ENCODE measurements at regions not wholly inside any gene's neighbourhood (a gene's known extent, or its start where the extent isn't known, plus 50 kb on each side); places are given as distances from the start of the nearest gene placed in this dataset.

- no peak for DNase-seq
- Mint-ChIP-seq H3K27me3 (peaks cover 2% of the 10 kb centered on the region), H3K4me3 (no peak overlapping the region)
Measured at GRCh38 chr12:111310076-111310870, 58.6 kb downstream of the PHETA1 start.

GRCh38 chr12:111309584-111309983 is 59.3 kb downstream of the PHETA1 start:
- H3K27ac Mint-ChIP-seq: no peak overlapping the region
- H3K27me3 Mint-ChIP-seq: peaks cover 2% of the 10 kb centered on the region
- peaks cover 13% of the 10 kb centered on the region for H3K9me3 Mint-ChIP-seq
- POLR2A ChIA-PET: no interaction called here
- peaks cover 8% of the 10 kb centered on the region for H3K4me1 Mint-ChIP-seq
- no peak overlapping the region for H3K4me3 Mint-ChIP-seq
- DNase-seq: no peak
- no peak for ATAC-seq (ENCODE audit: low read depth)
- peaks cover 7% of the 10 kb centered on the region for H3K36me3 Mint-ChIP-seq

More at GRCh38 chr12:111310076-111310870, 58.6 kb downstream of the PHETA1 start:
- no peak for ATAC-seq (ENCODE audit: low read depth)
- H3K9me3 Mint-ChIP-seq: peaks cover 8% of the 10 kb centered on the region
- peaks cover 8% of the 10 kb centered on the region for H3K4me1 Mint-ChIP-seq
- POLR2A ChIA-PET: no interaction called here
- H3K36me3 Mint-ChIP-seq: peaks cover 4% of the 10 kb centered on the region
- H3K27ac Mint-ChIP-seq: no peak overlapping the region

- POLR2A ChIA-PET: no interaction called here
- ATAC-seq (ENCODE audit: low read depth) (no peak), DNase-seq (no peak)
- Mint-ChIP-seq H3K36me3 (peaks cover 7% of the 10 kb centered on the region), H3K4me1 (peaks cover 4% of the 10 kb centered on the region), H3K4me3 (no peak overlapping the region), H3K27ac (no peak overlapping the region), H3K27me3 (no peaks in the 10 kb centered on the region), H3K9me3 (peaks cover 15% of the 10 kb centered on the region)
Measured at GRCh38 chr12:111308473-111308872, 60.4 kb downstream of the PHETA1 start.

- no peak overlapping the region for H3K27ac Mint-ChIP-seq
- H3K9me3 Mint-ChIP-seq: peaks cover 15% of the 10 kb centered on the region
- no peak overlapping the region for H3K4me3 Mint-ChIP-seq
- no peaks in the 10 kb centered on the region for H3K27me3 Mint-ChIP-seq
- POLR2A ChIA-PET: no interaction called here
- peaks cover 2% of the 10 kb centered on the region for H3K4me1 Mint-ChIP-seq
- peaks cover 7% of the 10 kb centered on the region for H3K36me3 Mint-ChIP-seq
- ATAC-seq (ENCODE audit: low read depth) (no peak), DNase-seq (peak; percentile 58)
Measured at GRCh38 chr12:111304642-111305071, 64.2 kb downstream of the PHETA1 start.

- H3K4me3 Mint-ChIP-seq: no peak overlapping the region
- H3K4me1 Mint-ChIP-seq: no peaks in the 10 kb centered on the region
- no peak for ATAC-seq (ENCODE audit: low read depth)
- peaks cover 14% of the 10 kb centered on the region for H3K9me3 Mint-ChIP-seq
- no peak overlapping the region for H3K27ac Mint-ChIP-seq
- no peaks in the 10 kb centered on the region for H3K27me3 Mint-ChIP-seq
- peaks cover 7% of the 10 kb centered on the region for H3K36me3 Mint-ChIP-seq
- no peak for DNase-seq
- POLR2A ChIA-PET: no interaction called here
Measured at GRCh38 chr12:111303531-111303930, 65.4 kb downstream of the PHETA1 start.

- H3K4me3 Mint-ChIP-seq: no peak overlapping the region
- no peaks in the 10 kb centered on the region for H3K27me3 Mint-ChIP-seq
- DNase-seq: peak; percentile 65
- H3K36me3 Mint-ChIP-seq: no peaks in the 10 kb centered on the region
- H3K9me3 Mint-ChIP-seq: peaks cover 2% of the 10 kb centered on the region
- POLR2A ChIA-PET: interaction anchor here (0.5 kb wide), 1 partner anchor 214 kb away, joined by 5 read pairs; no protein-coding TSS in a partner anchor
- ATAC-seq (ENCODE audit: low read depth): peak; percentile 42
- no peaks in the 10 kb centered on the region for H3K4me1 Mint-ChIP-seq
- H3K27ac Mint-ChIP-seq: no peak overlapping the region
Measured at GRCh38 chr12:111298582-111299436, 70.1 kb downstream of the PHETA1 start.

GRCh38 chr12:111297703-111298426 is 71.0 kb downstream of the PHETA1 start:
- peaks cover 2% of the 10 kb centered on the region for H3K9me3 Mint-ChIP-seq
- ATAC-seq (ENCODE audit: low read depth) (no peak), DNase-seq (no peak)
- H3K27ac Mint-ChIP-seq: no peak overlapping the region
- H3K27me3 Mint-ChIP-seq: no peaks in the 10 kb centered on the region
- POLR2A ChIA-PET: interaction anchor here (0.5 kb wide), 1 partner anchor 215 kb away, joined by 5 read pairs; no protein-coding TSS in a partner anchor
- no peaks in the 10 kb centered on the region for H3K4me1 Mint-ChIP-seq
- H3K36me3 Mint-ChIP-seq: no peaks in the 10 kb centered on the region
- no peak overlapping the region for H3K4me3 Mint-ChIP-seq

GRCh38 chr12:111296906-111297463 is 71.9 kb downstream of the PHETA1 start:
- POLR2A ChIA-PET: no interaction called here
- Mint-ChIP-seq H3K27me3 (no peaks in the 10 kb centered on the region), H3K36me3 (no peaks in the 10 kb centered on the region), H3K27ac (no peak overlapping the region), H3K4me3 (no peak overlapping the region), H3K4me1 (no peaks in the 10 kb centered on the region), H3K9me3 (no peaks in the 10 kb centered on the region)
- ATAC-seq (ENCODE audit: low read depth) (no peak), DNase-seq (no peak)

- H3K36me3 Mint-ChIP-seq: no peaks in the 10 kb centered on the region
- no peaks in the 10 kb centered on the region for H3K9me3 Mint-ChIP-seq
- H3K4me3 Mint-ChIP-seq: no peak overlapping the region
- no peak overlapping the region for H3K27ac Mint-ChIP-seq
- no peaks in the 10 kb centered on the region for H3K4me1 Mint-ChIP-seq
- DNase-seq: no peak
- ATAC-seq (ENCODE audit: low read depth): no peak
- no peaks in the 10 kb centered on the region for H3K27me3 Mint-ChIP-seq
- POLR2A ChIA-PET: no interaction called here
Measured at GRCh38 chr12:111295176-111295575, 73.7 kb downstream of the PHETA1 start.

GRCh38 chr12:111293266-111294009 is 75.5 kb downstream of the PHETA1 start:
- Mint-ChIP-seq H3K4me3 (no peak overlapping the region), H3K27ac (no peak overlapping the region), H3K36me3 (no peaks in the 10 kb centered on the region), H3K27me3 (no peaks in the 10 kb centered on the region), H3K4me1 (no peaks in the 10 kb centered on the region), H3K9me3 (no peaks in the 10 kb centered on the region)
- ATAC-seq (ENCODE audit: low read depth) (no peak), DNase-seq (no peak)
- POLR2A ChIA-PET: no interaction called here

GRCh38 chr12:111291357-111291756 is 77.5 kb downstream of the PHETA1 start:
- no peak for ATAC-seq (ENCODE audit: low read depth)
- POLR2A ChIA-PET: no interaction called here
- H3K9me3 Mint-ChIP-seq: no peaks in the 10 kb centered on the region
- no peak overlapping the region for H3K4me3 Mint-ChIP-seq
- H3K36me3 Mint-ChIP-seq: no peaks in the 10 kb centered on the region
- no peaks in the 10 kb centered on the region for H3K4me1 Mint-ChIP-seq
- no peaks in the 10 kb centered on the region for H3K27me3 Mint-ChIP-seq
- H3K27ac Mint-ChIP-seq: no peak overlapping the region
- no peak for DNase-seq

GRCh38 chr12:111288771-111289170 is 80.1 kb downstream of the PHETA1 start:
- ATAC-seq (ENCODE audit: low read depth) (no peak), DNase-seq (no peak)
- Mint-ChIP-seq H3K9me3 (no peaks in the 10 kb centered on the region), H3K4me3 (no peak overlapping the region), H3K4me1 (no peaks in the 10 kb centered on the region), H3K27ac (no peak overlapping the region), H3K36me3 (no peaks in the 10 kb centered on the region), H3K27me3 (no peaks in the 10 kb centered on the region)
- POLR2A ChIA-PET: no interaction called here

All from activated naive CD8-positive, alpha-beta T cell treated with anti-CD3 and anti-CD28 coated beads, Interleukin-2, amount 10 ng/mL, durations not matched to agents 7 days and 5 days (primary cell).